ENCODE measurements at regions not wholly inside any gene's neighbourhood (a gene's known extent, or its start where the extent isn't known, plus 50 kb on each side); places are given as distances from the start of the nearest gene placed in this dataset.

DNA sequence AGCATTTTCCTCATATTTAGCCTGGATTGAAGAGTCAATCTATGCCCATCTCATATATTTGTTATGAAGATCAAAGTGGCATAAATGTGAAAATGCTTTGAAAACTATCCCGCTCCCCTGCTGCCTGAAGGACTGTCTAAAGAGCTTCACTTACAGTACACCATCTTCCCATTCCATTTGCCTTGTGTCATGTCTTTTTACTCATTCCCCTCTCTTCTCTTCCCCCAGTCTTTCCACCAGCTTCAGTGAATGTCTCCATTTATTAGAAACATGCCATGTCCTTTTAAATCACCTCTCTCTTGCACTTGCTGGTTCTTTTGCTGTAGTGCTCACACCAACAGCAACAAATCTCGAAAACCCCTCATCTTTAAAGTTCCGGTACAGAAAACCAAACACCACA lies 192.7 kb upstream of the SGCD start:
- DNase-seq (ENCODE audit: low read depth): no peak
- H3K4me3 ChIP-seq (ENCODE audit: low read length): no peak overlapping the region
- no peak for TF ChIP-seq CTCF (IDR thresholded peaks at IDR 0.05; ENCODE audit: insufficient read depth, low read depth, low read length, missing control alignments)

DNA sequence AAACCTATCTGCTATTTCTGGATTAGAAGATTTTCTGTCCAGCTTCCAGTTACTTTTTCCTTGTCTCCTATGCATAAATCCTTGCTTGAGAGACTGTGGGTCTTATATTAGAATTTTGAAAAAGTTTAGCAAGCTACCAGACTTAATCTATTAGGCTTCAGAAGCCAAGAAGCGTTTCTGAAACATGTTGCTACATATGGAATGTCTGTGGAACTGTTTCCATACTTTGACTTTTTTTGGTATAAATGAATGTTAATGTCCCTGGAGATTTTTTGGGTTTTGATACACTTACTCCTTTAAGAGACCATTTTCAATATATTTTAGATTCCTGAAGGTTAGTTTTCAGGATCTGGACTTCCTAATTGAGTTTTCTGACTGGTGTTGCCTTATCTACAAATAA lies 191.4 kb upstream of the SGCD start:
- H3K4me3 ChIP-seq (ENCODE audit: low read length): no peak overlapping the region
- no peak for DNase-seq (ENCODE audit: low read depth)
- no peak for TF ChIP-seq CTCF (IDR thresholded peaks at IDR 0.05; ENCODE audit: insufficient read depth, low read depth, low read length, missing control alignments)

- H3K4me3 ChIP-seq (ENCODE audit: low read length): no peak overlapping the region
- peak; percentile 1 for DNase-seq (ENCODE audit: low read depth)
- no peak for TF ChIP-seq CTCF (IDR thresholded peaks at IDR 0.05; ENCODE audit: insufficient read depth, low read depth, low read length, missing control alignments)
These were observed 189.7 kb upstream of the SGCD start for GRCh38 chr5:156137071-156137869.

GRCh38 chr5:156142867-156143266 lies 184.1 kb upstream of the SGCD start:
- H3K4me3 ChIP-seq (ENCODE audit: low read length): no peak overlapping the region
- TF ChIP-seq CTCF (IDR thresholded peaks at IDR 0.05; ENCODE audit: insufficient read depth, low read depth, low read length, missing control alignments): no peak
- no peak for DNase-seq (ENCODE audit: low read depth)

DNA sequence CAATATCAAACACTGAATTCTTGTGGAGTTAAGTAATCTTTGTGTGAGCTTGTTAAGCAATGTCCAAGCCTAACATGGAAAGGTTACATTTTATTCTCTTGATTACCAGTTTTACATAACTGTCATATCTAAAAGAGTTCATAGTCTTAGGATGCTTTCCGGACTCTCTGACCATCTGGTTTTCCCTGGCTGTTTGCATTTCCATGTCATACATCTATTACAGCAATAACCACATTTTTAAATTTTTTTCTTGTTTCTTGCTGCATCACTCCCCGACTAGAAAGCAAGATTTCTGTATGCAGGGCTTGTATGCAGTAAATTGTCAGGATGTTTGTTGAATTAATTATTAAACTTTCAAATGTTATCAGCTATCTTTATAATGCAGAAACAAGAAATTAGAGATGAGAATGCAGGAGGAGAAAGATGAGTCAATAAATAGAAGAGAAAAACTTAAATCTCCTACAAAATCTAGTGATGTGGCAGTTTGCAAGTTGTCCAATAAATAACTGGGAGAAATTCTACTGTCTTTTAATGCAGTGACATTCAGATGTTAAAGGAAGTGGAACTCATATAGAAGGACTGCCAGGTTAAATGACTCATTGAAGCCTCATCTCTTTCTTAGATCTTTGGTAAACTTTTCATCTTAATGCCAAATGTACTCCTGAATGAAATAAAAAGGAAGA lies 179.6 kb upstream of the SGCD start:
- H3K4me3 ChIP-seq (ENCODE audit: low read length): no peak overlapping the region
- no peak for TF ChIP-seq CTCF (IDR thresholded peaks at IDR 0.05; ENCODE audit: insufficient read depth, low read depth, low read length, missing control alignments)
- no peak for DNase-seq (ENCODE audit: low read depth)

- no peak for TF ChIP-seq CTCF (IDR thresholded peaks at IDR 0.05; ENCODE audit: insufficient read depth, low read depth, low read length, missing control alignments)
- no peak overlapping the region for H3K4me3 ChIP-seq (ENCODE audit: low read length)
- no peak for DNase-seq (ENCODE audit: low read depth)
These were observed 179.0 kb upstream of the SGCD start for GRCh38 chr5:156147944-156148285.
